ENCODE measurements at regions not wholly inside any gene's neighbourhood (a gene's known extent, or its start where the extent isn't known, plus 50 kb on each side); places are given as distances from the start of the nearest gene placed in this dataset.
A peak's percentile ranks its signal among the peaks of the same experiment; 100 is the strongest.

- no peak for TF ChIP-seq HDAC6 (IDR thresholded peaks at IDR 0.05; ENCODE audit: unreplicated experiment)
- no peak for TF ChIP-seq ATF3 (IDR thresholded peaks at IDR 0.05; ENCODE audit: borderline replicate concordance, extremely low read depth, low read depth, low read length)
- TF ChIP-seq MTA3 (IDR thresholded peaks at IDR 0.05; ENCODE audit: borderline replicate concordance, low read length): no peak
- no peak for TF ChIP-seq GATAD2B (conservative IDR thresholded peaks at IDR 0.05; ENCODE audit: low read depth)
- TF ChIP-seq ELK1 (IDR thresholded peaks at IDR 0.05; ENCODE audit: low read depth, low read length): no peak
- TF ChIP-seq SPI1 (IDR thresholded peaks at IDR 0.05; ENCODE audit: borderline replicate concordance, insufficient read depth, low read depth, low read length): peak; percentile 57; the same call in 1 of the 2 replicates
- TF ChIP-seq PML (IDR thresholded peaks at IDR 0.05; ENCODE audit: low read length): no peak
- no peak for TF ChIP-seq FOXM1 (IDR thresholded peaks at IDR 0.05; ENCODE audit: low read depth, low read length)
- TF ChIP-seq ZNF217 (IDR thresholded peaks at IDR 0.05): no peak
- no peak for TF ChIP-seq BHLHE40 (IDR thresholded peaks at IDR 0.05; ENCODE audit: borderline replicate concordance in 1 of 2, low read depth in 2 of 2, low read length in 1 of 2)
- no peak for TF ChIP-seq ASH2L (IDR thresholded peaks at IDR 0.05; ENCODE audit: borderline replicate concordance, low read depth)
- TF ChIP-seq ZNF384 (IDR thresholded peaks at IDR 0.05; ENCODE audit: borderline replicate concordance, low read depth, low read length): no peak
- TF ChIP-seq ZSCAN29 (IDR thresholded peaks at IDR 0.05): no peak
- no peak for TF ChIP-seq POLR2AphosphoS5 (IDR thresholded peaks at IDR 0.05; ENCODE audit: low read length)
- TF ChIP-seq HSF1 (IDR thresholded peaks at IDR 0.05; ENCODE audit: low read depth, low read length): no peak
- TF ChIP-seq LARP7 (IDR thresholded peaks at IDR 0.05): no peak
- no peak for TF ChIP-seq STAT1 (conservative IDR thresholded peaks at IDR 0.05)
- TF ChIP-seq RELB (IDR thresholded peaks at IDR 0.05; ENCODE audit: low read depth): peak; percentile 37; the same call in 1 of the 2 replicates
- TF ChIP-seq CBX5 (IDR thresholded peaks at IDR 0.05; ENCODE audit: low read depth): no peak
- TF ChIP-seq CHD1 (IDR thresholded peaks at IDR 0.05; ENCODE audit: low read depth, low read length): no peak
- no peak for TF ChIP-seq SUZ12 (IDR thresholded peaks at IDR 0.05; ENCODE audit: unreplicated experiment)
- 0 out of 2 replicates have a peak, but pooled peaks have one; percentile 23 for TF ChIP-seq EED (IDR thresholded peaks at IDR 0.05; ENCODE audit: low read depth)
- no peak for TF ChIP-seq ZBTB33 (IDR thresholded peaks at IDR 0.05)
These were observed 732.8 kb upstream of the IGFBP3 start (continued) for GRCh38 chr7:46653848-46654247.
